ENCODE measurements at regions not wholly inside any gene's neighbourhood (a gene's known extent, or its start where the extent isn't known, plus 50 kb on each side); places are given as distances from the start of the nearest gene placed in this dataset.

- no peaks in the 10 kb centered on the region for H3K9me3 ChIP-seq
- no peak overlapping the region for H3K27ac ChIP-seq
- H3K27me3 ChIP-seq, result no peaks in the 10 kb centered on the region
- H3K4me1 ChIP-seq, result no peaks in the 10 kb centered on the region
- intact Hi-C loops (cut with DNase I; ENCODE audit: low total_unique reads), result no loop called here
- TF ChIP-seq POLR2AphosphoS5 (IDR thresholded peaks at IDR 0.05) (no peak), POLR2A (IDR thresholded peaks at IDR 0.05) (no peak)
- TF ChIP-seq, protein P1, sequence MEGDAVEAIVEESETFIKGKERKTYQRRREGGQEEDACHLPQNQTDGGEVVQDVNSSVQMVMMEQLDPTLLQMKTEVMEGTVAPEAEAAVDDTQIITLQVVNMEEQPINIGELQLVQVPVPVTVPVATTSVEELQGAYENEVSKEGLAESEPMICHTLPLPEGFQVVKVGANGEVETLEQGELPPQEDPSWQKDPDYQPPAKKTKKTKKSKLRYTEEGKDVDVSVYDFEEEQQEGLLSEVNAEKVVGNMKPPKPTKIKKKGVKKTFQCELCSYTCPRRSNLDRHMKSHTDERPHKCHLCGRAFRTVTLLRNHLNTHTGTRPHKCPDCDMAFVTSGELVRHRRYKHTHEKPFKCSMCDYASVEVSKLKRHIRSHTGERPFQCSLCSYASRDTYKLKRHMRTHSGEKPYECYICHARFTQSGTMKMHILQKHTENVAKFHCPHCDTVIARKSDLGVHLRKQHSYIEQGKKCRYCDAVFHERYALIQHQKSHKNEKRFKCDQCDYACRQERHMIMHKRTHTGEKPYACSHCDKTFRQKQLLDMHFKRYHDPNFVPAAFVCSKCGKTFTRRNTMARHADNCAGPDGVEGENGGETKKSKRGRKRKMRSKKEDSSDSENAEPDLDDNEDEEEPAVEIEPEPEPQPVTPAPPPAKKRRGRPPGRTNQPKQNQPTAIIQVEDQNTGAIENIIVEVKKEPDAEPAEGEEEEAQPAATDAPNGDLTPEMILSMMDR (IDR thresholded peaks at IDR 0.05), result no peak
- no peaks in the 10 kb centered on the region for H3K36me3 ChIP-seq
- DNase-seq (ENCODE audit: low spot score in 2 of 2), result no peak
- no peak overlapping the region for H3K4me3 ChIP-seq
Measured at GRCh38 chr7:28290496-28290895, 109.9 kb upstream of the JAZF1 start.

GRCh38 chr7:28291559-28291958 lies 111.0 kb upstream of the JAZF1 start:
- TF ChIP-seq POLR2A (IDR thresholded peaks at IDR 0.05), result no peak
- no peak for TF ChIP-seq POLR2AphosphoS5 (IDR thresholded peaks at IDR 0.05)
- TF ChIP-seq, protein P1 (IDR thresholded peaks at IDR 0.05), result no peak
- intact Hi-C loops (cut with DNase I; ENCODE audit: low total_unique reads), result no loop called here
- Histone ChIP-seq H3K27ac (no peak overlapping the region), H3K27me3 (no peaks in the 10 kb centered on the region), H3K4me1 (no peaks in the 10 kb centered on the region), H3K36me3 (no peaks in the 10 kb centered on the region), H3K9me3 (no peaks in the 10 kb centered on the region), H3K4me3 (no peak overlapping the region)
- no peak for DNase-seq (ENCODE audit: low spot score in 2 of 2)

DNA sequence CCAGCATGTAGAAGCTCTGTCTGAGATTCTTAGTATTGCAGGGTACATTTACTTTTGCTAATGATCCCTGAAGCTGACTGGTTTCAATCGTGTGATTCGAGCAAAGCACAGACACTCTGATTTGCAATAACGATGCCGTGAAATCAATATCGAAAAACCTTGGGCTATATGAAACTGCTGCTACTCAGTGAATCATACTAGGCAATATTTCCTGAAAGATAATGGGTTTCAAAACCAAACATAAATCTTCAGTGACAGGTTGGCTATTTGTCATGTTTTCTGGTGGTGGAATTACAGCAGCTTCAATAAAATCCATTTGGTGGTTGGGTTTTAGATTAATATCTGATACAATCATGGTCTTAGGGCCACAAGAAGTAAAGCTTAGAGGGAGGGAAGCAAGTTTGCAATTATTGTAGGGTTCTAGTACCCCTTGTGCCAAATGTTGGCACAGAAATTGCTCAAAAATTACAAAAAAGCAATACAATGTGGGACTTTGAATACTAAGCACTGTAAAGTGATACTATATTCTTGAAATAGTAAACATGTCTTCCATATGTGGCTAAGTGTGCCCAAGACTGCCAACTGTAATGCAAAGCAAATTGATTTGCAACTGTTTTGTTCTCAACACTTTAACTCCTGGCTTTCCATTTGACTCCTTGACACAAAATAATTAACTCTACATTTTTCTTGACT lies 112.4 kb upstream of the JAZF1 start:
- intact Hi-C loops (cut with DNase I; ENCODE audit: low total_unique reads), result no loop called here
- no peak for DNase-seq (ENCODE audit: low spot score in 2 of 2)
- no peak overlapping the region for H3K27ac ChIP-seq
- H3K36me3 ChIP-seq, result no peaks in the 10 kb centered on the region
- H3K4me1 ChIP-seq, result no peaks in the 10 kb centered on the region
- no peaks in the 10 kb centered on the region for H3K9me3 ChIP-seq
- TF ChIP-seq POLR2A (IDR thresholded peaks at IDR 0.05) (no peak), POLR2AphosphoS5 (IDR thresholded peaks at IDR 0.05) (no peak)
- TF ChIP-seq, protein P1 (IDR thresholded peaks at IDR 0.05), result no peak
- H3K4me3 ChIP-seq, result no peak overlapping the region
- no peaks in the 10 kb centered on the region for H3K27me3 ChIP-seq

- no peak for DNase-seq (ENCODE audit: low spot score in 2 of 2)
- Histone ChIP-seq H3K27ac (no peak overlapping the region), H3K9me3 (no peaks in the 10 kb centered on the region), H3K27me3 (no peaks in the 10 kb centered on the region), H3K4me1 (no peaks in the 10 kb centered on the region), H3K36me3 (no peaks in the 10 kb centered on the region), H3K4me3 (no peak overlapping the region)
- TF ChIP-seq POLR2A (IDR thresholded peaks at IDR 0.05) (no peak), POLR2AphosphoS5 (IDR thresholded peaks at IDR 0.05) (no peak)
- TF ChIP-seq, protein P1 (IDR thresholded peaks at IDR 0.05), result no peak
- intact Hi-C loops (cut with DNase I; ENCODE audit: low total_unique reads), result no loop called here
Measured at GRCh38 chr7:28293527-28293835, 112.9 kb upstream of the JAZF1 start.

DNA sequence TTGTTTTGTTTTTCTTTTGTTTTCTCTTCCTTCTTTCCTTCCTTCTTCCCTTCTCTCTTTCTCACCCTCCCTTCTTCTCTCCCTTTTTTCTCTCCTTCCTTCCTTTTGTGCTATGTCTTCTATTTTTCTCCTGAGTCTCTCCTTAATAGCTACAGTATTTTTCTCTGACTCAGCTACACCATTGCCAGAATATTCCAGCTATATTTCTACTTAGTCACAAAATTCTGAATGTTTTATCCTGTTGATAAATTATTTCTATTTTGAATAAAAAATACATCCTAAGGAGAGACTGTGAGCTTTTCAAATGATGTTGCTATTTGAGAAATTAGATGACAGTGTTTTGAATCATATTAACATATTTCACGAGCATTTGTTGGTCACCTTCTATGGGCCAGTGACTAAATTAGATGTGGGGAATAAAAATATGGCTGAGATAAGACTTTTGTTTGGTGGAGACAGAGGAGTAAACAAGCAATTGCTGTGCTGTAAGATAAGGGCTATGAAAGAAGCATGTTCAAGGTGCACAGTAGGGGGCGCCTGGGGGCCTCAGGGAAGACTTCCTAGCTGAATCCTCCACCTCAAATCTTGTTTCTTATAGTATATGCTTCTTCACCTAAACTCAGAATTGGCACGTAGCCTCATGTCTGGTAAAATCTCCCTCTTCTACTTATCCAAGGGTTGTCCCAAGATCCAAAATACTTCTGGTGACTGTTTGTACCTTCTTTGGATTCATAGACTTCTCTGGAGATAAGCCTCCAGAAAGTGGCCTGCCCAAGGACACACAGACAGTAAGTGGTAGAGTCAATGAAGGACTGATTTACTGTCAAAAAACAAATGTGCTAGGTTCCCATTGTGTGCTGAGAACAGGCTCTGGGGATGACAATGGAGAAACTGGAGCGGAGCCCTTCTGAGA lies 115.5 kb upstream of the CREB5 start:
- no peaks in the 10 kb centered on the region for H3K27me3 ChIP-seq
- H3K4me3 ChIP-seq, result no peak overlapping the region
- no peaks in the 10 kb centered on the region for H3K9me3 ChIP-seq
- intact Hi-C loops (cut with DNase I; ENCODE audit: low total_unique reads), result no loop called here
- no peaks in the 10 kb centered on the region for H3K36me3 ChIP-seq
- no peak for DNase-seq (ENCODE audit: low spot score in 2 of 2)
- H3K27ac ChIP-seq, result no peak overlapping the region
- TF ChIP-seq POLR2AphosphoS5 (IDR thresholded peaks at IDR 0.05), result no peak
- TF ChIP-seq, protein P1 (IDR thresholded peaks at IDR 0.05), result no peak
- no peak for TF ChIP-seq POLR2A (IDR thresholded peaks at IDR 0.05)
- no peaks in the 10 kb centered on the region for H3K4me1 ChIP-seq
